K562 (cell line): ENCODE measurements at regions not wholly inside any gene's neighbourhood (a gene's known extent, or its start where the extent isn't known, plus 50 kb on each side); places are given as distances from the start of the nearest gene placed in this dataset.

Experiments
- ATAC-seq: fragments of 200-7000 bp; cut with Tn5 transposase; 3 replicates; pipeline ENCODE4 v1.9.1; 2020; ENCODE audit warnings: moderate library complexity
- BruUV-seq: library from RNA; stranded (reverse); fragments of 400-500 nt; replicated peaks from 2 replicates; lab custom pipeline; 2021; lab: Mats Ljungman, UMichigan
- CTCF ChIA-PET: fragments of 300-600 bp; formaldehyde crosslinking; extraction: SDS; loops from one replicate; lab custom pipeline; 2021; ENCODE audit warnings: low intra/inter-chr PET ratio; lab: Yijun Ruan, JAX
- POLR2A ChIA-PET: fragments of 300-600, 350-650 bp; sonication (Branson Sonifier 250); formaldehyde crosslinking; extraction: SDS; loops from one replicate; lab custom pipeline; 2021; ENCODE audit warnings: antibody characterized with exemption, inconsistent platforms; lab: Yijun Ruan, JAX
- DNase-seq, 4 experiments: peaks; one replicate each; pipeline versions ENCODE4 v3.0.0 to v3.0.0-alpha.2; 2011 to 2018; ENCODE audit warnings: low spot score in 3 of 4, mixed read lengths in 3 of 4; ENCODE audit errors: extremely low read depth in 1 of 4
- FAIRE-seq: peaks from 2 replicates; lab custom pipeline; 2011; peaks lifted over from hg19 to GRCh38; lab: Jason Lieb, UNC
- H2AFZ ChIP-seq: 2 replicates; pipeline ENCODE4 v1.6.0; 2011; ENCODE audit warnings: low read depth, low read length, control low read depth, inconsistent platforms
- H3K27ac ChIP-seq: fragments of 200-600 bp; 3 replicates; pipeline ENCODE4 v1.8.0; 2011; ENCODE audit warnings: low read depth, mild to moderate bottlenecking, control low read depth, inconsistent platforms, low read length, moderate library complexity, mixed read lengths; ENCODE audit errors: extremely low read depth
- H3K27me3 ChIP-seq, 2 experiments: fragments of 300-600 bp in 1 of 2; 2 replicates in 1 of 2; 3 replicates in 1 of 2; pipeline versions ENCODE4 v1.6.0 to v1.8.0; 2011; ENCODE audit warnings: inconsistent platforms in 2 of 2, low read length in 2 of 2, mild to moderate bottlenecking in 1 of 2, mixed read lengths in 1 of 2, moderate library complexity in 1 of 2; ENCODE audit not compliant: control insufficient read depth in 2 of 2, insufficient read depth in 2 of 2
- H3K36me3 ChIP-seq: fragments of 300-600 bp; 3 replicates; pipeline ENCODE4 v1.8.0; 2011; ENCODE audit warnings: mild to moderate bottlenecking, low read length, inconsistent platforms; ENCODE audit not compliant: control insufficient read depth, insufficient read depth
- H3K4me1 ChIP-seq, 2 experiments: fragments of 200-600 bp in 1 of 2; replicated peaks in 1 of 2; 2 replicates in 1 of 2; 3 replicates in 1 of 2; pipeline versions ENCODE4 v1.5.1 to v1.8.0; 2011; ENCODE audit warnings: inconsistent platforms in 2 of 2, low read length in 2 of 2, mild to moderate bottlenecking in 1 of 2, mixed read lengths in 1 of 2, moderate library complexity in 1 of 2; ENCODE audit not compliant: control insufficient read depth in 2 of 2, insufficient read depth in 2 of 2
- H3K4me2 ChIP-seq: 2 replicates; pipeline ENCODE4 v1.6.1; 2011; ENCODE audit warnings: low read length, control low read depth, inconsistent platforms, mixed read lengths; ENCODE audit not compliant: insufficient read depth
- H3K4me3 ChIP-seq: fragments of 200-600 bp; sonication (generic), shearing (Covaris generic); 2 replicates; pipeline ENCODE4 v1.5.1; 2016; ENCODE audit warnings: control low read depth, inconsistent platforms
- H3K79me2 ChIP-seq: fragments of 200-600 bp; 3 replicates; pipeline ENCODE4 v1.8.0; 2011; ENCODE audit warnings: low read length, inconsistent platforms; ENCODE audit not compliant: control insufficient read depth, insufficient read depth
- H3K9ac ChIP-seq, 2 experiments: 2 replicates each; pipeline versions ENCODE4 v1.6.0 to v1.6.1; 2011; ENCODE audit warnings: low read depth in 2 of 2, low read length in 2 of 2, control low read depth in 1 of 2, inconsistent platforms in 1 of 2, mild to moderate bottlenecking in 1 of 2, mixed read lengths in 1 of 2; ENCODE audit not compliant: insufficient read depth in 1 of 2
- H3K9me1 ChIP-seq: one replicate; pipeline ENCODE4 v1.6.0; 2011; ENCODE audit warnings: inconsistent platforms, mild to moderate bottlenecking, low read length, moderate library complexity; ENCODE audit not compliant: control insufficient read depth, insufficient read depth
- H3K9me3 ChIP-seq: replicated peaks from 2 replicates; pipeline ENCODE4 v1.5.1; 2011; ENCODE audit warnings: low read depth, low read length, inconsistent platforms; ENCODE audit not compliant: control insufficient read depth, insufficient read depth
- H4K20me1 ChIP-seq: replicated peaks from 2 replicates; pipeline ENCODE4 v1.6.1; 2011; ENCODE audit warnings: low read length, inconsistent platforms, mixed read lengths; ENCODE audit not compliant: control insufficient read depth, insufficient read depth
- ZNF407 ChIP-seq: fragments of 450-650 bp; IDR thresholded peaks from 2 replicates; pipeline ENCODE4 v1.6.1; 2016; ENCODE audit warnings: low read depth
- ZNF431 ChIP-seq: sonication (generic); formaldehyde crosslinking; IDR thresholded peaks from 2 replicates; pipeline ENCODE4 v1.8.0; 2022; ENCODE audit warnings: mild to moderate bottlenecking, missing genetic modification reagents
- WGBS: fragments of 100-300 bp; shearing (Covaris generic); methylation state at CpG from one replicate; pipeline ENCODE4 v1.1.6; 2016; ENCODE audit warnings: low coverage, mixed read lengths; ENCODE audit not compliant: insufficient coverage; ENCODE audit errors: missing lambda C conversion rate; 5-methylcytosine and 5-hydroxymethylcytosine counted together
- in situ Hi-C: fragments of 300-500 bp; cut with MboI; formaldehyde crosslinking; loops from 4 replicates; pipeline ENCODE4 v1.15.0; 2018; ENCODE audit warnings: inconsistent platforms, mixed read lengths
- intact Hi-C: fragments of 100-400 bp; cut with micrococcal nuclease; formaldehyde crosslinking; loops from 2 replicates; pipeline ENCODE4 v1.14.2; 2022

- CTCF ChIA-PET = no interaction called here
- peak; percentile 68 for TF ChIP-seq ZNF407
- no peak for TF ChIP-seq ZNF431 (CRISPR knock-in tag)
- H3K9me3 ChIP-seq = no peaks in the 10 kb centered on the region
- no peak overlapping the region for H3K9ac ChIP-seq
- H3K27me3 ChIP-seq = peaks cover 12 to 39% of the 10 kb centered on the region in 2 experiments; a peak in 4 of 5 replicates
- DNase-seq (no peak), ATAC-seq (no peak), FAIRE-seq (no peak)
- intact Hi-C loops = no loop called here
- POLR2A ChIA-PET = no interaction called here
- no peaks in the 10 kb centered on the region for H3K36me3 ChIP-seq
- no peaks in the 10 kb centered on the region for H3K79me2 ChIP-seq
- WGBS = 0% methylated on average over 8 of the region's 8 CpGs
- no peak overlapping the region for H3K27ac ChIP-seq
- no peaks in the 10 kb centered on the region for H3K4me1 ChIP-seq
- H4K20me1 ChIP-seq = no peaks in the 10 kb centered on the region
- H3K4me2 ChIP-seq = no peak overlapping the region
- no peak overlapping the region for H3K4me3 ChIP-seq
- no TSS peak for BruUV-seq
- in situ Hi-C loops = no loop called here
- H3K9me1 ChIP-seq = no peaks in the 10 kb centered on the region
- H2AFZ ChIP-seq = no peak overlapping the region
These were observed 355.0 kb upstream of the GATB start for GRCh38 chr4:152115794-152116193.
